ENCODE measurements at regions not wholly inside any gene's neighbourhood (a gene's known extent, or its start where the extent isn't known, plus 50 kb on each side); places are given as distances from the start of the nearest gene placed in this dataset.

DNA sequence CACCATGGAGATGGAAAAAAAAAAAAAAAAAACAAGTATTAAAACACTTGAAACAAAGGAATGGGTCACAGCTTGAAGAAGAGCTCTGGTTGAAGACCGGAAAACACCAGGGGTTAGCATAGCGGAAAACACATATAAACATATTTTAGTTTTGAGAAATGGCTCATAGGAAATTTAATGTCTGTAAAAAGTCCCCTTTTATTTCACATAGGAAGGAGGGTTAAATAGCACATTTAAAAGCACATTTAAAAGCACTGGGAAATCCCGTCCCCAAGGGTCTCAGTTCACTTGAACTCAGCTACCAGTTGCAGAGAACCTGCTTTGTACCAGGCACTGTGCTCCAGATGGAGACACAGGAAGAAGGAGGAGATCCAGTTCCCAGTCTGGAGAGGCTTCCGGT, 65.5 kb downstream of the KCNE4 start:
- Histone ChIP-seq H4K20me1 (ENCODE audit: low read length) (no peaks in the 10 kb centered on the region), H3K79me2 (ENCODE audit: low read length) (no peaks in the 10 kb centered on the region), H3K27me3 (ENCODE audit: low read length) (peaks cover 14% of the 10 kb centered on the region; the same call in 1 of the 2 replicates), H3K4me2 (ENCODE audit: low read length) (no peak overlapping the region), H3K9me2 (replicated peaks; ENCODE audit: low read length) (no peaks in the 10 kb centered on the region), H3K9ac (ENCODE audit: low read length) (no peak overlapping the region), H3K36me3 (ENCODE audit: low read depth, low read length) (no peaks in the 10 kb centered on the region), H3K4me3 (ENCODE audit: low read length) (no peak overlapping the region), H3K27ac (ENCODE audit: low read length) (no peak overlapping the region), H3F3A (ENCODE audit: low read length, unreplicated experiment) (no peaks in the 10 kb centered on the region), H2AFZ (ENCODE audit: low read length) (no peak overlapping the region), H3K9me3 (ENCODE audit: low read length) (no peaks in the 10 kb centered on the region), H3K4me1 (ENCODE audit: insufficient read depth, low read length) (no peaks in the 10 kb centered on the region)
- CTCF ChIA-PET: no interaction called here
- no TSS peak for BruUV-seq (replicated peaks)
- intact Hi-C loops (cut with micrococcal nuclease): no loop called here
- DNase-seq (no peak), ATAC-seq (no peak)
- TF ChIP-seq EZH2phosphoT487 (IDR thresholded peaks at IDR 0.05; ENCODE audit: borderline replicate concordance, low read length): no peak
- TF ChIP-seq EZH2 (IDR thresholded peaks at IDR 0.05; ENCODE audit: low read length, unreplicated experiment): no peak
- TF ChIP-seq, protein P1, sequence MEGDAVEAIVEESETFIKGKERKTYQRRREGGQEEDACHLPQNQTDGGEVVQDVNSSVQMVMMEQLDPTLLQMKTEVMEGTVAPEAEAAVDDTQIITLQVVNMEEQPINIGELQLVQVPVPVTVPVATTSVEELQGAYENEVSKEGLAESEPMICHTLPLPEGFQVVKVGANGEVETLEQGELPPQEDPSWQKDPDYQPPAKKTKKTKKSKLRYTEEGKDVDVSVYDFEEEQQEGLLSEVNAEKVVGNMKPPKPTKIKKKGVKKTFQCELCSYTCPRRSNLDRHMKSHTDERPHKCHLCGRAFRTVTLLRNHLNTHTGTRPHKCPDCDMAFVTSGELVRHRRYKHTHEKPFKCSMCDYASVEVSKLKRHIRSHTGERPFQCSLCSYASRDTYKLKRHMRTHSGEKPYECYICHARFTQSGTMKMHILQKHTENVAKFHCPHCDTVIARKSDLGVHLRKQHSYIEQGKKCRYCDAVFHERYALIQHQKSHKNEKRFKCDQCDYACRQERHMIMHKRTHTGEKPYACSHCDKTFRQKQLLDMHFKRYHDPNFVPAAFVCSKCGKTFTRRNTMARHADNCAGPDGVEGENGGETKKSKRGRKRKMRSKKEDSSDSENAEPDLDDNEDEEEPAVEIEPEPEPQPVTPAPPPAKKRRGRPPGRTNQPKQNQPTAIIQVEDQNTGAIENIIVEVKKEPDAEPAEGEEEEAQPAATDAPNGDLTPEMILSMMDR (conservative IDR thresholded peaks at IDR 0.05; ENCODE audit: low read depth, low read length): no peak
- POLR2A ChIA-PET (ENCODE audit: unreplicated experiment): no interaction called here

- Histone ChIP-seq H3K9me2 (replicated peaks; ENCODE audit: low read length) (no peaks in the 10 kb centered on the region), H3K27ac (ENCODE audit: low read length) (no peak overlapping the region), H3K36me3 (ENCODE audit: low read depth, low read length) (no peaks in the 10 kb centered on the region), H3K4me2 (ENCODE audit: low read length) (no peak overlapping the region), H3K4me3 (ENCODE audit: low read length) (no peak overlapping the region), H3K9ac (ENCODE audit: low read length) (no peak overlapping the region), H3K4me1 (ENCODE audit: insufficient read depth, low read length) (no peaks in the 10 kb centered on the region), H3K27me3 (ENCODE audit: low read length) (peaks cover 24% of the 10 kb centered on the region; the same call in 1 of the 2 replicates), H4K20me1 (ENCODE audit: low read length) (no peaks in the 10 kb centered on the region), H3K79me2 (ENCODE audit: low read length) (no peaks in the 10 kb centered on the region), H3F3A (ENCODE audit: low read length, unreplicated experiment) (no peaks in the 10 kb centered on the region), H3K9me3 (ENCODE audit: low read length) (no peaks in the 10 kb centered on the region), H2AFZ (ENCODE audit: low read length) (no peak overlapping the region)
- CTCF ChIA-PET: no interaction called here
- no TSS peak for BruUV-seq (replicated peaks)
- TF ChIP-seq EZH2 (IDR thresholded peaks at IDR 0.05; ENCODE audit: low read length, unreplicated experiment) (no peak), EZH2phosphoT487 (IDR thresholded peaks at IDR 0.05; ENCODE audit: borderline replicate concordance, low read length) (no peak)
- POLR2A ChIA-PET (ENCODE audit: unreplicated experiment): no interaction called here
- DNase-seq: no peak
- intact Hi-C loops (cut with micrococcal nuclease): no loop called here
- ATAC-seq: no peak
Observed at GRCh38 chr2:223121283-223121682, 69.3 kb downstream of the KCNE4 start.

DNA sequence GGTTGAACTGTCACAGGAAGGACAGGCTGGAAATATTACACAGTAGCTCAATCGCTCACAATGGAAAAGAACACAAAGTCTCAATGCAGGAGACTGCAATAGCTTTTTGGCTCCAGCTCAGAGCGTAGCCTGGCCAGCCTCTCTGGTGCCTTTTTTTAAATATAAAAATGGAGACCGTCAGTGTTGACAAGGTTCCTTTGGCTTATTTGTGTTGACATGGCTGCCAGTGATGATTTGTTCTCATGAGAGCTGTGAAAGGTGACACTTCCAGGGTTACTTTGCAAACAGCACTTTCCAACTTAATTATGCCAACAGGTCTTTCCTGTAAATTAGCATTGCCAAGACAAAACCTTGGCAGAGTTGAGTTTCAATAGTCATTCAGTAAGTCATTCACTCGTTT, 70.8 kb downstream of the KCNE4 start:
- H3K9me2 ChIP-seq (replicated peaks; ENCODE audit: low read length): no peaks in the 10 kb centered on the region
- no peak overlapping the region for H3K4me3 ChIP-seq (ENCODE audit: low read length)
- no peaks in the 10 kb centered on the region for H3K36me3 ChIP-seq (ENCODE audit: low read depth, low read length)
- no peak overlapping the region for H3K27ac ChIP-seq (ENCODE audit: low read length)
- intact Hi-C loops (cut with micrococcal nuclease): no loop called here
- ChIA-PET CTCF (no interaction called here), POLR2A (ENCODE audit: unreplicated experiment) (interaction anchor here (0.6 kb wide), 1 partner anchor 1567 kb away, joined by 3 read pairs; no protein-coding TSS in a partner anchor)
- no peaks in the 10 kb centered on the region for H4K20me1 ChIP-seq (ENCODE audit: low read length)
- ATAC-seq (no peak), DNase-seq (no peak)
- no peak for TF ChIP-seq EZH2 (IDR thresholded peaks at IDR 0.05; ENCODE audit: low read length, unreplicated experiment)
- TF ChIP-seq, protein P1 (conservative IDR thresholded peaks at IDR 0.05; ENCODE audit: low read depth, low read length): no peak
- TF ChIP-seq EZH2phosphoT487 (IDR thresholded peaks at IDR 0.05; ENCODE audit: borderline replicate concordance, low read length): no peak
- H3F3A ChIP-seq (ENCODE audit: low read length, unreplicated experiment): no peaks in the 10 kb centered on the region
- no peak overlapping the region for H3K4me2 ChIP-seq (ENCODE audit: low read length)
- no peaks in the 10 kb centered on the region for H3K79me2 ChIP-seq (ENCODE audit: low read length)
- peaks cover 27% of the 10 kb centered on the region; the same call in 1 of the 2 replicates for H3K27me3 ChIP-seq (ENCODE audit: low read length)
- H3K9me3 ChIP-seq (ENCODE audit: low read length): no peaks in the 10 kb centered on the region
- H2AFZ ChIP-seq (ENCODE audit: low read length): no peak overlapping the region
- BruUV-seq (replicated peaks): no TSS peak
- H3K9ac ChIP-seq (ENCODE audit: low read length): no peak overlapping the region
- no peaks in the 10 kb centered on the region for H3K4me1 ChIP-seq (ENCODE audit: insufficient read depth, low read length)

All from PC-3 (cell line).